ENCODE measurements at regions not wholly inside any gene's neighbourhood (a gene's known extent, or its start where the extent isn't known, plus 50 kb on each side); places are given as distances from the start of the nearest gene placed in this dataset.

GRCh38 chr3:106058475-106058874 lies 189.7 kb upstream of the CBLB start:
- ChIA-PET CTCF (interaction anchor here (1.2 kb wide), 1 partner anchor 12 kb away, joined by 3 read pairs; no protein-coding TSS in a partner anchor), POLR2A (interaction anchor here (0.6 kb wide), 1 partner anchor 24 kb away, joined by 6 read pairs; no protein-coding TSS in a partner anchor)
- no peak for TF ChIP-seq CTCF (IDR thresholded peaks at IDR 0.05; ENCODE audit: insufficient read depth, low read depth, low read length)
- H3K4me3 ChIP-seq (ENCODE audit: low read depth, low read length): no peak overlapping the region
- DNase-seq (ENCODE audit: low read depth): no peak
- H3K36me3 ChIP-seq (ENCODE audit: control insufficient read depth, insufficient read depth, low read length): no peaks in the 10 kb centered on the region
- no peaks in the 10 kb centered on the region for H3K27me3 ChIP-seq (ENCODE audit: control insufficient read depth, insufficient read depth, low read length)

- no peaks in the 10 kb centered on the region for H3K36me3 ChIP-seq (ENCODE audit: control insufficient read depth, insufficient read depth, low read length)
- ChIA-PET CTCF (no interaction called here), POLR2A (no interaction called here)
Measured at GRCh38 chr3:106059953-106060517, 191.2 kb upstream of the CBLB start.

GRCh38 chr3:106063909-106064308 lies 195.1 kb upstream of the CBLB start:
- POLR2A ChIA-PET: no interaction called here
- TF ChIP-seq CTCF (IDR thresholded peaks at IDR 0.05; ENCODE audit: insufficient read depth, low read depth, low read length): no peak
- H3K36me3 ChIP-seq (ENCODE audit: control insufficient read depth, insufficient read depth, low read length): no peaks in the 10 kb centered on the region
- H3K27me3 ChIP-seq (ENCODE audit: control insufficient read depth, insufficient read depth, low read length): no peaks in the 10 kb centered on the region
- no peak overlapping the region for H3K4me3 ChIP-seq (ENCODE audit: low read depth, low read length)
- CTCF ChIA-PET: no interaction called here
- DNase-seq (ENCODE audit: low read depth): no peak

More at GRCh38 chr3:106059953-106060517, 191.2 kb upstream of the CBLB start:
- no peak for TF ChIP-seq CTCF (IDR thresholded peaks at IDR 0.05; ENCODE audit: insufficient read depth, low read depth, low read length)
- Histone ChIP-seq H3K27me3 (ENCODE audit: control insufficient read depth, insufficient read depth, low read length) (no peaks in the 10 kb centered on the region), H3K4me3 (ENCODE audit: low read depth, low read length) (no peak overlapping the region)
- DNase-seq (ENCODE audit: low read depth): no peak

- no peak for TF ChIP-seq CTCF (IDR thresholded peaks at IDR 0.05; ENCODE audit: insufficient read depth, low read depth, low read length)
- H3K4me3 ChIP-seq (ENCODE audit: low read depth, low read length): no peak overlapping the region
- no peaks in the 10 kb centered on the region for H3K27me3 ChIP-seq (ENCODE audit: control insufficient read depth, insufficient read depth, low read length)
- ChIA-PET CTCF (no interaction called here), POLR2A (no interaction called here)
- H3K36me3 ChIP-seq (ENCODE audit: control insufficient read depth, insufficient read depth, low read length): no peaks in the 10 kb centered on the region
- DNase-seq (ENCODE audit: low read depth): no peak
Measured at GRCh38 chr3:106065831-106066230, 197.0 kb upstream of the CBLB start.

- CTCF ChIA-PET: no interaction called here
- no peak for TF ChIP-seq CTCF (IDR thresholded peaks at IDR 0.05; ENCODE audit: insufficient read depth, low read depth, low read length)
- DNase-seq (ENCODE audit: low read depth): no peak
- Histone ChIP-seq H3K36me3 (ENCODE audit: control insufficient read depth, insufficient read depth, low read length) (no peaks in the 10 kb centered on the region), H3K4me3 (ENCODE audit: low read depth, low read length) (no peak overlapping the region), H3K27me3 (ENCODE audit: control insufficient read depth, insufficient read depth, low read length) (no peaks in the 10 kb centered on the region)
- POLR2A ChIA-PET: no interaction called here
Measured at GRCh38 chr3:106067711-106068110, 198.9 kb upstream of the CBLB start.
